ENCODE measurements at regions not wholly inside any gene's neighbourhood (a gene's known extent, or its start where the extent isn't known, plus 50 kb on each side); places are given as distances from the start of the nearest gene placed in this dataset.
A peak's percentile ranks its signal among the peaks of the same experiment; 100 is the strongest.

GRCh38 chr2:8542381-8543059 is 139.3 kb upstream of the ID2 start:
- H2BK12ac ChIP-seq (ENCODE audit: insufficient read length, low read depth, low read length), result no peak overlapping the region
- peak; percentile 12 for DNase-seq
- no peak overlapping the region for H3T11ph ChIP-seq (ENCODE audit: low read length)
- H2BK15ac ChIP-seq (ENCODE audit: low read depth, low read length), result no peak overlapping the region
- peaks cover 3% of the 10 kb centered on the region; the same call in 1 of the 2 replicates for H3K27me3 Mint-ChIP-seq (ENCODE audit: low read depth)
- no CpG with 5 or more reads among the region's 5 CpGs for WGBS (ENCODE audit: extremely low coverage, insufficient read length, low lambda C conversion rate)
- no peak overlapping the region for H3K23ac ChIP-seq (ENCODE audit: insufficient read length, low read depth, low read length)
- H4K8ac ChIP-seq (replicated peaks; ENCODE audit: insufficient read length, low read depth, low read length), result no peak overlapping the region
- H3K9me3 Mint-ChIP-seq, result no peaks in the 10 kb centered on the region
- H3K79me2 ChIP-seq (ENCODE audit: insufficient read depth, low read length), result no peaks in the 10 kb centered on the region
- H3K4me2 ChIP-seq (ENCODE audit: insufficient read depth, insufficient read length, low read length), result no peak overlapping the region
- H4K91ac ChIP-seq (ENCODE audit: insufficient read length, low read depth, low read length), result no peak overlapping the region
- no peak overlapping the region for H3K18ac ChIP-seq (ENCODE audit: insufficient read length, low read depth, low read length)
- no peaks in the 10 kb centered on the region for H4K20me1 ChIP-seq (ENCODE audit: control insufficient read depth, insufficient read depth, insufficient read length)
- H3K4ac ChIP-seq (ENCODE audit: low read depth, low read length), result no peak overlapping the region
- no peak overlapping the region for H3K14ac ChIP-seq (ENCODE audit: insufficient read depth, low read length)
- H3K9me3 ChIP-seq (ENCODE audit: control insufficient read depth, low read depth, low read length), result no peaks in the 10 kb centered on the region
- H3K36me3 Mint-ChIP-seq (ENCODE audit: insufficient read depth in 1 of 3, low read depth in 3 of 3), result no peaks in the 10 kb centered on the region
- no peak overlapping the region for H2BK5ac ChIP-seq (ENCODE audit: insufficient read length, low read length)
- H3K4me1 ChIP-seq (ENCODE audit: insufficient read depth, low read length), result no peaks in the 10 kb centered on the region
- peaks cover 12 to 20% of the 10 kb centered on the region in 2 experiments for H3K4me1 Mint-ChIP-seq
- no peak overlapping the region for H2AFZ ChIP-seq (ENCODE audit: low read length)
- no peaks in the 10 kb centered on the region for H3K23me2 ChIP-seq (ENCODE audit: insufficient read length, low read depth, low read length, poor library complexity, severe bottlenecking)
- H2BK20ac ChIP-seq (ENCODE audit: low read depth, low read length, poor library complexity, severe bottlenecking), result no peak overlapping the region
- H2AK5ac ChIP-seq (ENCODE audit: insufficient read length, low read length), result no peak overlapping the region
- no peaks in the 10 kb centered on the region for H3K27me3 ChIP-seq (ENCODE audit: insufficient read depth, low read length)
- H3K9ac ChIP-seq (ENCODE audit: extremely low read depth, insufficient read length, low read length), result no peak overlapping the region
- no peak overlapping the region for H3K27ac ChIP-seq (ENCODE audit: insufficient read length, low read depth, low read length)
- H2BK120ac ChIP-seq (ENCODE audit: low read depth, low read length, poor library complexity, severe bottlenecking), result no peak overlapping the region
- no peak for TF ChIP-seq CTCF (conservative IDR thresholded peaks at IDR 0.05)
- no peak overlapping the region for H3K27ac Mint-ChIP-seq
- no peak overlapping the region for H3K56ac ChIP-seq (ENCODE audit: insufficient read length, low read depth, low read length)
- no peak overlapping the region for H4K5ac ChIP-seq (ENCODE audit: insufficient read length, low read depth, low read length)
- no peak overlapping the region for H3K4me3 Mint-ChIP-seq
- no peaks in the 10 kb centered on the region for H3K79me1 ChIP-seq (ENCODE audit: insufficient read depth, low read depth, low read length, poor library complexity, severe bottlenecking)

All from H9 (cell line).